Amniotic stem cell (primary cell): ENCODE measurements at regions not wholly inside any gene's neighbourhood (a gene's known extent, or its start where the extent isn't known, plus 50 kb on each side); places are given as distances from the start of the nearest gene placed in this dataset.
"Not testable (repeated sequence)": the region's sequence is repeated elsewhere in the genome, so short reads cannot be mapped to it uniquely, and the experiment has no call there.

Experiments
- DNase-seq: peaks from one replicate; lab custom pipeline; 2025; lab: John Stamatoyannopoulos, UW

GRCh38 chr6:19329078-19329477 is 508.1 kb upstream of the ID4 start:
- no peak for DNase-seq

DNA sequence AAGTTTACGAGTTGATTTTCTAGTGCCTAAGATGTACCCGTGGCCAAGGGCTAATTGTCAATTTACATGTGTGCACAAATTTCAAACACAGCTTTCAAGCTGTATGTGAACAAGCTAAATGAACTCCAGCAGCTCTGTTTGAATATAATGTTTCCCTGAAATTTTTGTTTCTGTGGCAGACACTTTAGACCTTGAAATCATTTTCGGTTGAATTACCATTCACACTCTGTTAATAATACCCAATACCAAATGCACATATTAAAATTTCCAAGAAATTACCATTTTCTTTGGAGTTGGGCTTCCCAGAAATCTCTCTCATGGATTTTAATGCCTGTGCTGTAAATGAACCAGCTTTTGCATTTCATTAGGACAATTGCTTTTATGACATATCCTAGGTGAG is 506.1 kb upstream of the ID4 start:
- DNase-seq = no peak

GRCh38 chr6:19332806-19333460 is 504.2 kb upstream of the ID4 start:
- DNase-seq = no peak

GRCh38 chr6:19333936-19334335 is 503.2 kb upstream of the ID4 start:
- no peak for DNase-seq

DNA sequence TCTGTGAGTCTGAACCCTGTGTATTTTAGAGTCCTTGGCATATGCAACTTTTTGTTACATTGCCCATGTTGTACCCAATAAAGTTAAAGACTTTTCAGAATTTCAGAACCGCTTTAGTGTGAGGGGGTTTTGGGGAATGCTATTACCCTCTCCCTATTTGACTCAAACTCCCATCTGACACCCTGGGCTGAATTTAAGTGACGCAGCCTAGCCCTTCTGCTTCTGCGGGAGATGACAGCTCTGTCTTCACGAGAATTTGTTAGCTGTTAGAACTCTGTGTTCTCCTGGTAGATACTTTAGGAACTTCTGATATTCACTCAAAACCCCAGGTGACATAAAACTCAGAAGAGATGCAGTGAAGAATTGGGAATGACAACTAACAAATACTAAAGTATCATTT is 500.6 kb upstream of the ID4 start:
- no peak for DNase-seq

DNA sequence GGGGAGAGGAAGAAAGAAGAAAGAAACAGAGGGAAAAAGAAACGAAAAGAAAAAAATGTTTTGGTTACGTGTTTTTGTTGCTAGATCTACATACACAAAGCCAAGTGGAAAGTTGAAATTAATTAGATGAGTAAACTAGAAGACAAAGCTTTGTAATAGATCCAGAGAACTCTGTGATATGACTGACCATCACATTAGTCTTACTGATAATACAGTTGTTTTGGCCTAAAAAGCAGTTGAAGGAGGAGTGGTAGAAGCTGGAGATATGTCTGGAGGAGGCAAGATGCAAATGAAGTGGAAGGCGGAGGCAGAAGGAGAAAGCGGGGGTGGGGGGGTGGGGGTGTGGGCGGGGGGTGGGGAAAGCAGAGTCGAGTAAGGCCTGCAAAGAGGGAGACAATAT is 500.1 kb upstream of the ID4 start:
- DNase-seq = no peak

DNA sequence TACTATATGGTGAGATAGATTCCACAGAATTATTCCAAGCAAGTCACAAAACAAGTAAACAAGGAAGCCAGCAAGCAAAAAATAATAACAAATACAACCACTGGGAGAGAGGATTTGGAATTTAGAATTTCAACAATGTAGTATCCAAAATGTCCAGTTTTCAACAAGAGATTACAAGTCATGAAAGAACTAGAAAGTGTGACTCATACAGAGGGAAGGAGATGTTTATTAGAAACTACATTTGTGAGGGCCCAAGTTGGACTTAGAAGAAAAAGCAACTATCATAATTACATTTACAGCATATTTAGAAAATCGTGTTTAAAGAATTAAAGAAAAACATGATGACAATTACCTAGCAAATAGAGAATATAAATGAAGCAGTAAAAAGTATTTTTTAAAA is 494.6 kb upstream of the ID4 start:
- DNase-seq = no peak

DNA sequence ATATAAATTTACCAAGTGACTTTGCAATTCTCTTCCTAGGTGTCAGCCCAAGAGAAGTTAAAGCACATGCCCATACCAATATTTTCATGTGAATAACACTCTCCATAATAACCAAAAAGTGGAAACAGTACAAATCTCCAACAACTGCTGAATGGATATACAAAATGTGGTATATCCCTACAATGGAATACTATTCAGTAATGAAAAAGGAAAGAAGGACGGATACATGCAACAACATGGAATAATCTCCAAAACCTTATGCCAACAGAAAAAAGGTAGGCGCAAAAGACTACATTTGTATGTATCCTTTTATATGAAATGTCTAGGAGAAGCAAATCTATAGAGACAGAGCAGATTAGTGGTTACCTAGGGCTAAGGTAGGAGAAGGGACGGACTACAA is 487.7 kb upstream of the ID4 start:
- DNase-seq = no peak

- no peak for DNase-seq
Observed at GRCh38 chr6:19354181-19354580, 483.0 kb upstream of the ID4 start.

DNA sequence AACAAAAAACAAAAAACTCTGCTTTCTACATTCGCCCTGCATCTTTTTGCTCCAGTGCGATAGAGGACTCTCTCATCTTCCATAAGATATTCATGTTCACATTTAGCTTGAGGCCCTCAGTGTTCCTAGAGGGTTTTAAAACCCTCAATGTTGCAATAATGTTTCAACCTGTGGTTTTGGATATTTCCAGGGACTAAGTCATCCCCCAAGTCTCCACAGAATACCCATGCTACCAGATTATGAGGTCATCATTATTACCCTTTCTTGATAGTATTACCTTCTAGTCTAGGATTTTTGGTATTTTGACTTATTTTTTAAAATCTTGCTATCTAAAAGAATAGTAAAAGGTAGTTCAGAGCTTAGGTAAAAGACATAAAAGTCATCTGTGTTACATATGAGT is 480.5 kb upstream of the ID4 start:
- no peak for DNase-seq

- no peak for DNase-seq
Observed at GRCh38 chr6:19362396-19362795, 474.8 kb upstream of the ID4 start.

GRCh38 chr6:19368511-19368910 is 468.7 kb upstream of the ID4 start:
- no peak for DNase-seq

DNA sequence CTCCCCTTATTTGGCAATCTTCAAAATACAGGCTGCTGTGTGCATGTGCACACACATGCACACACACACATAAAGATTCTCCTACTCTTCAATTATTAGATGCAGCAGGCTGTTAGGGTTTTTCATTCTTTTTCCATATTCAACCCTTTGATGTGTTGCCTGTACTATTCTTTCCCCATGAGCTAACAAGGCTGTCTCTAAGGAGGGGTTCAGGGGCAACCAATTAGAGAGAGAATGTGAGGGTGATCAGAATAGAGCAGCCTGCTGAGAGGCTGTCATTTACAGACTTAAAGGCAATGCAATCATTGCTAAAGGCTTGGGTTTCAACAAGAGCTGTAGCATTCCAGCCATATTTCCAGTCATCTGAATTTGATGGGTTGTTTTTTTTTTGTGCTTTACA is 467.4 kb upstream of the ID4 start:
- no peak for DNase-seq

GRCh38 chr6:19370831-19371230 is 466.3 kb upstream of the ID4 start:
- DNase-seq = no peak

DNA sequence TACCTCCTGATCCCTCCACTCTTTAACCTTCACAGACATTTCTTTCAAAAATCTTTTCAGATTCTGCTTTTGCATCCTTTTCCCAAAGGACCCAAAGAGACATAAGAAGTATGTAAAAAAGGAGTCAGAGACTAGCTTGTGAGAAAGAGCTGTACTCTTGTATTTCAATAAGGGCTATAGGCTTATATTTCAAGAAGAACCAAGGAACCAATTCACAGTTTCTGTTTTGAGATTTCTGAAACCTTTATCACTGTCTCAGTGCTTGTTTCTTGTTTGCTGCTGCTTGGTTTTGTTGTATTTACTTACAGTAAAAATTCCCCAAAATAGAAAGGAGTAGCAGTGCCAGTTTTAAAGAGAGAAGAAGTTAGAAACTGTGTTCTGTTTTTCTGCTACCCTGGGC is 461.6 kb upstream of the ID4 start:
- DNase-seq = no peak

DNA sequence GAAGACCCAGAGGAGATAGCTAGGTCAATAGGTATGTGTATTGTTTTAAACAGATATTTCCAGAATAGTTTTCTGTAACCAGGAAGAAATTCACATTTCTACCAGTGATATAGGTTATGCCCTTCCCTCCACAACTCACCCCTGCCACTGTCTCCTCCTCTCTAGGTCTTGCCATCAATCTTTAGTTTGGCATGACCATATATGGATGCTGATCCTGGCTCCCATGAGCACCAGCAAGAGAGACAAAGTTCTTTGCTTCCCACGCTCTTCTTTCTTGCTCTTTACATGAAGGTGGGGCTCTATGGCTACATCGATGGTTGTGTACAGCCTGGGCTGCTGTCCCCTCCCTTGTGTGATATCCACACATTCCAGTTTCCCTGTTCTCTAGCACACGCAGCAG is 459.4 kb upstream of the ID4 start:
- DNase-seq = no peak

GRCh38 chr6:19380293-19380692 is 456.9 kb upstream of the ID4 start:
- no peak for DNase-seq

DNA sequence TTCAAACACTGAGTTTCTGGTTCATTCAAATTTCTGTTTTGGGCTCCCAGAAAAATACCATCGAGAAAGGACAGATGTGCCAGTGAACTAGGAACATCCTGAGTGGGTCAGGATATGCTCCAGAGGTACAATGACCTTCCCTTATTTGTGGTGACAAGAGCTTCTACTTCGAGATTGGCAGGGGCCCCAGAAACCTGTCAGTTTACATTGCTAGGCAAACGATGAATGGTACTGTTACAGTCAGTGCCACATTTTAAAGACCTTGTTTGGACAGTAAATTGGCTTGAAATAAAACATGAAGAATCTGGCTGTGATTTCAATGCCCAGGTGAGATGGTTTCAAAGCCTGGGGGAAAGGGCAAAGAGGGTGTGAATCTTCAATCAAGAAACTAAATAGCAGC is 454.5 kb upstream of the ID4 start:
- DNase-seq = no peak

DNA sequence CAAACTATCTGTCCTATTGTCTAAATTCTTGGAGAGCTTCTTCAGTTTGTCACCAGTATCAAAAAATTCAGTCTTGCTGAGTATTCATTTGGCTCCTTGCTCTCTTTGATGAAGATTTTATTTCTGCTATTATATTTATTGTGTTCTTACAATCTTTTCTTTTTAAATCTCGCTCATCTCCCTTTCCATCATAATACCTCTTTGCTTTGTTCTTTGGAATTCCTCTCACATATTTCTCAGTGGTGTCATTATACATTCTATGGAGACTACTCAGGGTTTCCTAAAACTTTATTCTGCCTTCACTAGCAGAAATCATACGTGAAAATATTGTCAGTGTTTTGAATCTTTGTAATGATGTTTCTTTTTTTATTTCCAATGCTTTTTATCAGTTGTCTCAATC is 445.2 kb upstream of the ID4 start:
- DNase-seq = no peak

DNA sequence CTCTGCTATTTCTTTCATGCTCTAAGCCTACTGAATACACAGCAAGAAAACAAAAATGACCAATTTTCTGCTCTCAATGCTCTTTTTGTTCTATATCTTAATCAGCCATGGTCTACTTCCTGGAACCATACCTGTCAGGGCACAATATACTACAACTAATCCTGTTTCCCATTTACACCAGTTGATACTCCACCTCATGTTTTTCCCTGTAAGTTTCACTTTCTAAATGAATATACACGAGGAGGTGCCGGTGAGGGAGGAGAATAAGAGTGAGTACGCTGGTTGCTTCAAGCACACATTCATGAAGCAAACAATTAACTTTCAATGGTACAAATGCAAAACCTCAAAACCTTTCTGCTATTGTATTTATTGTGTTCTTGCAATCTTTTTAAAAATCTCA is 443.1 kb upstream of the ID4 start:
- no peak for DNase-seq

- DNase-seq = no peak
Observed at GRCh38 chr6:19394687-19395086, 442.5 kb upstream of the ID4 start.

DNA sequence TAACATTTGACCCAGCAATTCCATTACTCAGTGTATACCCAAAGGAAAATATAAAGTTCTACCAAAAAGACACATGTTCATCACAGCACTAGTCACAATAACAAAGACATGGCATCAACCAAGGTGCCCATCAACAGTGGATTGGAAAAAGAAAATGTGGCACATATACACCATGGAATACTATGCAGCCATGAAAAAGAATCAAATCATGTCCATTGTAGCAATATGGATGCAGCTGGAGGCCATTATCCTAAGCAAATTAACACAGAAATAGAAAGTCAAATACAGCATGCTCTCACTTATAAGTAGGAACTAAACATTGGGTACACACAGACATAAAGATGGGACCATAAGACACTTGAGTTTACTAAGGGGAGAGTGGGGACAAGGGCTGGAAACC is 441.9 kb upstream of the ID4 start:
- DNase-seq = no peak

GRCh38 chr6:19399406-19399805 is 437.8 kb upstream of the ID4 start:
- no peak for DNase-seq

- DNase-seq = not testable (repeated sequence)
Observed at GRCh38 chr6:19404884-19405283, 432.3 kb upstream of the ID4 start.

GRCh38 chr6:19408331-19408730 is 428.8 kb upstream of the ID4 start:
- DNase-seq = no peak
